Hepatocyte (in vitro differentiated cells): ENCODE measurements at regions not wholly inside any gene's neighbourhood (a gene's known extent, or its start where the extent isn't known, plus 50 kb on each side); places are given as distances from the start of the nearest gene placed in this dataset.
"Not testable (repeated sequence)": the region's sequence is repeated elsewhere in the genome, so short reads cannot be mapped to it uniquely, and the experiment has no call there.

Experiments
- DNase-seq: peaks from one replicate; pipeline ENCODE4 v3.0.0-alpha.2; 2016; ENCODE audit warnings: low spot score
- H2AFZ ChIP-seq: fragments of 200-600 bp; sonication (generic); 2 replicates; pipeline ENCODE4 v1.6.0; 2016; ENCODE audit warnings: antibody characterized with exemption, mild to moderate bottlenecking
- H3K27ac ChIP-seq: fragments of 200-600 bp; sonication (generic); 2 replicates; pipeline ENCODE4 v1.5.1; 2016; ENCODE audit warnings: mild to moderate bottlenecking
- H3K27me3 ChIP-seq: fragments of 200-600 bp; sonication (generic); 2 replicates; pipeline ENCODE4 v1.6.1; 2016
- H3K36me3 ChIP-seq: fragments of 200-600 bp; sonication (generic); replicated peaks from 2 replicates; pipeline ENCODE4 v1.5.1; 2016; ENCODE audit warnings: low read depth; ENCODE audit not compliant: insufficient read depth
- H3K4me1 ChIP-seq: fragments of 200-600 bp; sonication (generic); 2 replicates; pipeline ENCODE4 v1.5.1; 2016; ENCODE audit warnings: mild to moderate bottlenecking, moderate library complexity; ENCODE audit not compliant: insufficient read depth
- H3K4me2 ChIP-seq: fragments of 200-600 bp; sonication (generic); 2 replicates; pipeline ENCODE4 v1.6.0; 2016
- H3K4me3 ChIP-seq: fragments of 200-600 bp; sonication (generic); 2 replicates; pipeline ENCODE4 v1.5.1; 2016; ENCODE audit warnings: mild to moderate bottlenecking
- H3K79me2 ChIP-seq: fragments of 200-600 bp; sonication (generic); 2 replicates; pipeline ENCODE4 v1.6.0; 2017; ENCODE audit warnings: mild to moderate bottlenecking
- H3K9me2 ChIP-seq: fragments of 200-600 bp; sonication (generic); replicated peaks from 2 replicates; pipeline ENCODE4 v1.6.0; 2017; ENCODE audit warnings: mild to moderate bottlenecking; ENCODE audit not compliant: insufficient read depth
- H3K9me3 ChIP-seq: fragments of 200-600 bp; sonication (generic); 2 replicates; pipeline ENCODE4 v1.5.1; 2016; ENCODE audit warnings: low read depth, mild to moderate bottlenecking
- H4K20me1 ChIP-seq: fragments of 200-600 bp; sonication (generic); 2 replicates; pipeline ENCODE4 v1.6.0; 2016; ENCODE audit warnings: mild to moderate bottlenecking; ENCODE audit not compliant: insufficient read depth, poor library complexity, severe bottlenecking
- WGBS: methylation state at CpG from one replicate; pipeline ENCODE4 v1.1.6; 2016; ENCODE audit warnings: low lambda C conversion rate; ENCODE audit errors: missing lambda C conversion rate; 5-methylcytosine and 5-hydroxymethylcytosine counted together

- H4K20me1 ChIP-seq, H3K4me3 ChIP-seq, H3K36me3 ChIP-seq, H3K4me1 ChIP-seq, DNase-seq, H3K79me2 ChIP-seq, H3K27me3 ChIP-seq, H3K27ac ChIP-seq, H2AFZ ChIP-seq, H3K9me3 ChIP-seq, H3K4me2 ChIP-seq, H3K9me2 ChIP-seq: not testable (repeated sequence)
- no CpG with 5 or more reads among the region's 3 CpGs for WGBS
Measured at GRCh38 chr1:120272242-120272641, 95.9 kb upstream of the SEC22B start.

DNA sequence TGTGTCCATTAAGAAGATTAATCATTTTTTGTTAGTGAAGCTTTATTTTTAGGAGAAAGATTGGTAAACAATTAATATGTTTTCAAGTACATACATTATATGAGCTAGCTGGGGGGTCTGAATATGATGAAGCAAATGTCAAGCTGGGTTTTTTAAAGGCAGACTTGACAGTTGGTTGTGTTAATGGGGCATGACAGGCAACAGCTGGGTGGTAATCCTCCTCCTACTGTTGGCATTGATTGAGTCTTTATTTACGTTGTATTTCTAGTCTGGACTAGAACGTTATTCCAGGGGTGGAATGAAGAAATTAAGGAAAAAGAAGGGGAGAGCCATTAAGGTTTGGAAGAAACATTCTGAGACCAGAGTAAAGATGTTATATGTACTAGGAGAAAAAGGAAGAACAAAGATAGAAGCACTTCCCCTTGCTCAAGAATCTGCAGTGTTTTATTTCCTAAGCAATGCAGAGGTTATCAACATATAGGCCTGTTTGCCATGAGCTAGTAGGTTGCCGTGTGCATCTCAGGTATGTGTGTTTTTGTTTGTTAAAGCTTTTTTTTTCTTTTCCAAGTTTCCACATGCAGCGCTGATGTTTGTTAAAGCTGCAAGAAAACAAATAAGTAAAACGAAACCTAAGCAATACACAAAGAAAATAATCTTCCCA, 95.4 kb upstream of the SEC22B start:
- H3K9me3 ChIP-seq = not testable (repeated sequence)

GRCh38 chr1:120267894-120268551, 91.7 kb upstream of the SEC22B start:
- WGBS = no CpG with 5 or more reads among the region's 1 CpG
- H3K9me3 ChIP-seq, H3K4me2 ChIP-seq, H3K27ac ChIP-seq, H3K4me1 ChIP-seq, H2AFZ ChIP-seq, H3K4me3 ChIP-seq, H3K9me2 ChIP-seq, H3K27me3 ChIP-seq, H3K79me2 ChIP-seq, H4K20me1 ChIP-seq, H3K36me3 ChIP-seq, DNase-seq: not testable (repeated sequence)

More for the DNA sequence above, 95.4 kb upstream of the SEC22B start:
- not testable (repeated sequence) for DNase-seq, H3K4me1 ChIP-seq, H2AFZ ChIP-seq, H3K36me3 ChIP-seq, H3K4me3 ChIP-seq, H4K20me1 ChIP-seq, H3K9me2 ChIP-seq, H3K27ac ChIP-seq, H3K79me2 ChIP-seq, H3K27me3 ChIP-seq, H3K4me2 ChIP-seq
- WGBS = no CpG with 5 or more reads among the region's 5 CpGs

- H3K27ac ChIP-seq, H3K27me3 ChIP-seq: not testable (repeated sequence)
Measured at GRCh38 chr1:120264564-120264963, 88.2 kb upstream of the SEC22B start.

DNA sequence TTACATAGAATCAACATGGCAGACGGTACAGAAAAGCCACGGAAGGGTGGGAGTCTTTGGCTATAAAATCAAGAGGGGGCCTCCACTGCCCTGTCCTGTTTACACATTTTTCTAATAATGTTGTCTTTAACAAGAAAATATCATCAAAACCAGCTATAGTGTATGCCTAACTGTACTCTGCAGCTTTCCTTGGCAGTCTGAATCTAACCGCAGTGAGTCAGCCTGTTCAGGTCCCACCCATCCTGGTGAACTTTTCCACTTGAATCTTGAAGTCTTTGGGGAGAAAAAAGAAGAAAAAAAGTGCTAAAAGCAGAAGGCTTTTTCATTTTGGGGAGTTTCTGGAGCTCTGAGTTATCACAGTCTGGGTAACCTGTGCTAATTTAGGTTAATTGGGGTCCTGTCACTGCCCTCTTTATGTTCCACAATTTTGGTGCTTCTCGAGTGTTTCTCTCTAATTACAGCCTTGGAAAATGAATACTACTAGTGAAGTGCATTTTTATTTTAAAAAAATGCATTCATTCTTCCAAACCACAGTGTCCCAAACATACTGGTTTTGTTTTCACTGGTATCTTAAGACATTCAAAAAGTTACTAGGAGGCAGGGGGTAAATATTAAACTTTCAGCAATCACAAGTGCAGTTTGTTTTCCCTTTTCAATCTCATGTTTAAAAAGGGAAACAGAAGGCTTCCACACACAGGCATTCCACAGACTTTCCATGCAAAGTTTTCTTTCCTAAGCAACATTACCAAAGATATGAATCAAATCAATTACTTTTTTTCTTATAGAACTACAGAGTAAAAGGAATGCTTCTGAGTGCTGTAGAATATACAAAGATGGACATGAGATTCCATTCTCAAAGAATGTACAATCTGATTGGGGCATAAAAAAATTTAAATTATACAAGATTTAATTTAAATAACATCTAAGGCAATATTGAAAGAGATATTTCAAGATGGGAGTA, 86.8 kb upstream of the SEC22B start:
- H3K27me3 ChIP-seq, H3K9me3 ChIP-seq, H3K36me3 ChIP-seq, H3K4me3 ChIP-seq, DNase-seq, H3K27ac ChIP-seq, H2AFZ ChIP-seq, H3K79me2 ChIP-seq, H3K4me2 ChIP-seq, H4K20me1 ChIP-seq, H3K4me1 ChIP-seq, H3K9me2 ChIP-seq: not testable (repeated sequence)
- WGBS = no CpG with 5 or more reads among the region's 4 CpGs

More at GRCh38 chr1:120264564-120264963, 88.2 kb upstream of the SEC22B start:
- not testable (repeated sequence) for H3K79me2 ChIP-seq, H3K4me2 ChIP-seq, H2AFZ ChIP-seq, H3K9me2 ChIP-seq, H3K9me3 ChIP-seq, H3K4me1 ChIP-seq, DNase-seq, H4K20me1 ChIP-seq, H3K36me3 ChIP-seq, H3K4me3 ChIP-seq
- 100% methylated on average over 1 of the region's 6 CpGs for WGBS

DNA sequence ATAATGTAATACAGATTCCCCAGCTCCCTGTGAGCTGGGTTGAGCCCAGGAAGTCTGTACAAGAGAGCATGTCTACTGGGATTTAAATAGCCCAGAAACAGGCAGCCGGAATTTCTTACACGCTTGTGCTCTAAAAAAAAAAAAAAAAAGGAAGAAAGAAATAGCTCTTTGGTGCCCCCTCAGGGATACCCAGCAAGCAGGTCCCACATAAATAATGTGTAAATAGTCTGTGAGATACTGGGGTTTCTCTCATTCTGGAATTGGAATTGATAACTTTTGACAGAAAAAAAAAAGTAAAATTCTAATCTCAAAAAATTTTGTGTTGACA, 81.4 kb upstream of the SEC22B start:
- not testable (repeated sequence) for H2AFZ ChIP-seq, H3K36me3 ChIP-seq, H3K9me2 ChIP-seq, H3K4me2 ChIP-seq, H3K4me3 ChIP-seq, H3K27me3 ChIP-seq, H4K20me1 ChIP-seq, H3K9me3 ChIP-seq, H3K79me2 ChIP-seq, H3K4me1 ChIP-seq, DNase-seq, H3K27ac ChIP-seq
- WGBS = no CpG with 5 or more reads among the region's 2 CpGs

DNA sequence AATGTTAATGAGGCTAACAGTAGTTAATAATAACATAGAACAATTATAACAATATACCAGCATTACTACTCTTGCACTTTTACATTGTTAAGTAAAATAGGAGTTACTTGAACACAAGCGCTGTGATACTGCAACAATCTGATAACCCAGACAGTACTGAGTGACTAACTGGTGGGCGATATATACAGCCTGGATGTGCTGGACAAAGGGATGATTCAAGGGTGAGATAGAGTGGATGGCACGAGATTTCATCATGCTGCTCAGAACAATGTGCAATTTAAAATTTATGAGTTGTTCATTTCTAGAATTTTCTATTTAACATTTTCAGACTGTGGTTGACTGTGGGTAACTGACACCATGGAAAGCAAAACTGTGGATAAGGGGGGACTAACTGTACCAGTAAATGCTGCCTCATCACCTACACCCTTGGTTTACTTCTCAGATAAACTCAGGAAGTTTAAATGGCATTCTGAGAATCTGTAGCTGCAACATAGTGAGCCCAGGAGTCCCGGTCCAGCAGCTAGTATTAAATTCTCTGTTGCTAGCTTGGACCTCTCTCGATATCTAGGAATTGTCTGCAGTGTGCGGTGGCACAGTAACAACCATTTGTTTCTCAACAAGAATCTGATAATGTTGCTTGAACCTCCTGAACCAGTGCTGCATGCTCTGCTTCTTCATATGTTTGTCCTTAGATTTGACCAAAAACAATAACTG, 80.9 kb upstream of the SEC22B start:
- H3K4me2 ChIP-seq, H3K27me3 ChIP-seq, DNase-seq, H3K9me3 ChIP-seq, H3K4me3 ChIP-seq, H3K79me2 ChIP-seq, H2AFZ ChIP-seq, H3K36me3 ChIP-seq, H3K9me2 ChIP-seq, H3K27ac ChIP-seq, H4K20me1 ChIP-seq, H3K4me1 ChIP-seq: not testable (repeated sequence)
- WGBS = no CpG with 5 or more reads among the region's 6 CpGs

DNA sequence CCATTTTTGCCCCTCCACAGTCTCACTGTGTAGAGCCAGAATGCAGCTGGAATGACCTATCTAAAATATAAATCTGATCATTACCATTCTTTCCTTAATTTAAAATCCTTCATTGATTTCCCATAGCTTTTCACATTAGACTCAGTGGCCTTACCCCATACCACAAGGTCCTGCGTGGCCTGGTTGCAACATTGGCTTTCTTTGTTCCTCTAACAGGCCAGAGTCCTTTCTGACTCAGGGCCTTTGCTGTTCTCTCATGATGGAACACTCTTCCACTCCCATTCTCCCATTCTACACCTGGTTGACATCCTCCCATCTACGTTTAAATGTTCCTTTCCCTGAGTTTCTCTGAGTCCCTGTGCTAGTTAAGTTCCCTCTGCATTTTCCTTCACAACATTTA, 74.4 kb upstream of the SEC22B start:
- H3K4me2 ChIP-seq, H4K20me1 ChIP-seq, H3K27ac ChIP-seq, H3K79me2 ChIP-seq, H3K9me3 ChIP-seq, H2AFZ ChIP-seq, H3K4me3 ChIP-seq, H3K27me3 ChIP-seq, H3K36me3 ChIP-seq, H3K9me2 ChIP-seq, DNase-seq, H3K4me1 ChIP-seq: not testable (repeated sequence)
- WGBS = no CpG with 5 or more reads among the region's 2 CpGs
